MM.1S (cell line): ENCODE measurements at regions not wholly inside any gene's neighbourhood (a gene's known extent, or its start where the extent isn't known, plus 50 kb on each side); places are given as distances from the start of the nearest gene placed in this dataset.

ENCODE experiments used
- DNase-seq: peaks from one replicate; pipeline ENCODE4 v3.0.0-alpha.2; 2015
- H2AFZ ChIP-seq: fragments of 300-600 bp; sonication (generic); 2 replicates; pipeline ENCODE4 v1.6.0; 2016; ENCODE audit warnings: antibody characterized with exemption, low read length
- H3F3A ChIP-seq: fragments of 300-600 bp; sonication (generic); 2 replicates; pipeline ENCODE4 v1.6.1; 2016; ENCODE audit warnings: mild to moderate bottlenecking, antibody characterized with exemption, low read length, moderate library complexity, mixed read lengths; ENCODE audit not compliant: insufficient read depth
- H3K27ac ChIP-seq: fragments of 300-600 bp; sonication (generic); 2 replicates; pipeline ENCODE4 v1.5.1; 2016; ENCODE audit warnings: mild to moderate bottlenecking, low read length
- H3K27me3 ChIP-seq: fragments of 300-600 bp; sonication (generic); replicated peaks from 2 replicates; pipeline ENCODE4 v1.6.0; 2016; ENCODE audit warnings: low read length; ENCODE audit not compliant: insufficient read depth
- H3K36me3 ChIP-seq: fragments of 300-600 bp; sonication (generic); replicated peaks from 2 replicates; pipeline ENCODE4 v1.6.1; 2016; ENCODE audit warnings: mild to moderate bottlenecking, low read length, mixed read lengths; ENCODE audit not compliant: insufficient read depth
- H3K4me1 ChIP-seq: fragments of 300-600 bp; sonication (generic); 2 replicates; pipeline ENCODE4 v1.6.1; 2016; ENCODE audit warnings: low read length, mixed read lengths
- H3K4me2 ChIP-seq: fragments of 300-600 bp; sonication (generic); 2 replicates; pipeline ENCODE4 v1.6.0; 2016; ENCODE audit warnings: low read depth, low read length
- H3K4me3 ChIP-seq: fragments of 300-600 bp; sonication (generic); 2 replicates; pipeline ENCODE4 v1.5.1; 2016; ENCODE audit warnings: low read length, mixed read lengths
- H3K79me2 ChIP-seq: fragments of 300-600 bp; sonication (generic); 2 replicates; pipeline ENCODE4 v1.6.1; 2016; ENCODE audit warnings: mixed run types, low read length, mixed read lengths
- H3K9ac ChIP-seq: fragments of 300-600 bp; sonication (generic); 2 replicates; pipeline ENCODE4 v1.6.1; 2016; ENCODE audit warnings: low read length, mixed read lengths
- H3K9me2 ChIP-seq: fragments of 300-600 bp; sonication (generic); replicated peaks from 2 replicates; pipeline ENCODE4 v1.6.1; 2016; ENCODE audit warnings: mild to moderate bottlenecking, low read length, mixed read lengths; ENCODE audit not compliant: insufficient read depth
- H3K9me3 ChIP-seq: fragments of 300-600 bp; sonication (generic); replicated peaks from 2 replicates; pipeline ENCODE4 v1.6.1; 2016; ENCODE audit warnings: mild to moderate bottlenecking, low read length, mixed read lengths; ENCODE audit not compliant: insufficient read depth
- H4K20me1 ChIP-seq: fragments of 300-600 bp; sonication (generic); 2 replicates; pipeline ENCODE4 v1.6.1; 2016; ENCODE audit warnings: mild to moderate bottlenecking, low read length, moderate library complexity, mixed read lengths; ENCODE audit not compliant: insufficient read depth
- EZH2 ChIP-seq: fragments of 300-600 bp; sonication (generic); optimal IDR thresholded peaks from 2 replicates; pipeline ENCODE3; 2017; ENCODE audit warnings: low read depth, mild to moderate bottlenecking, antibody characterized with exemption, low read length, mixed read lengths
- EZH2phosphoT487 ChIP-seq: fragments of 300-600 bp; sonication (generic); IDR thresholded peaks from 2 replicates; pipeline ENCODE4 v1.6.1; 2018; ENCODE audit warnings: antibody characterized with exemption, low read length
- TF ChIP-seq, protein P1 (sequence below): fragments of 300-600 bp; sonication (generic); IDR thresholded peaks from 2 replicates; pipeline ENCODE4 v1.5.1; 2016; ENCODE audit warnings: antibody characterized with exemption, low read length, mixed read lengths

DNA sequence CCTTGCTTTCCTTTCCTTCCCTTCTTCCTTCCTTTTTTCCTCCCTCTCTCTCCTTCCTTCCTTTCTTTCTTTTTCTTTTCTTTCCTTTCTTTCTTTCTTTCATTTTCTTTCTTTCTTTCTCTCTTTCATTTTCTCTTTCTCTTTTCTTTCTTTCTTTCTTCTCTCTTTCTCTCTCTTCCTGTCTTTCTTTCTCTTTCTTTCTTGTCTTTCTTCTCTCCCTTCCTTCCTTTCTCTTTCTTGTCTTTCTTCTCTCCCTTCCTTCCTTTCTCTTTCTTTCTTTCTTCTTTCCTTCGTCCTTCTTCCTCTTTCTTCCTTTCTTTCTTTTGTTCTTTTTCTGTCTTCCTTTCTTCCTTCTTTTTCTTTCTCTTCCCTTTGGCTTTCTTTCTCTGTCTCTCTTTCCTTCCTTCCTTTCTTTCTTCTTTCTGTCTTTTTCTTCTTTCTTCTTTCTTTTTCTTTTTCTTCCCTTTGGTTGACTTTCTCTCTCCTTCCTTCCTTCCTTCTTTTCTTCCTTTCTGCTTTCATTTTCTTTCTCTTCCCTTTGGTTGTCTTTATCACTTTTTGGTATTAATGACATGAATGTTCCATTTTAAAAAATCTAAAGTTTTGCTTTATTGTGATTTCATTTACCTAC lies 496.4 kb upstream of the CBLB start:
- H3K9ac ChIP-seq = no peak overlapping the region
- H3K4me3 ChIP-seq = no peak overlapping the region
- no peaks in the 10 kb centered on the region for H3K79me2 ChIP-seq
- H3K4me2 ChIP-seq = no peak overlapping the region
- H2AFZ ChIP-seq = no peak overlapping the region
- no peaks in the 10 kb centered on the region for H3K9me3 ChIP-seq
- H3K27ac ChIP-seq = no peak overlapping the region
- no peaks in the 10 kb centered on the region for H3F3A ChIP-seq
- H4K20me1 ChIP-seq = no peaks in the 10 kb centered on the region
- H3K27me3 ChIP-seq = no peaks in the 10 kb centered on the region
- no peak for DNase-seq
- H3K4me1 ChIP-seq = no peaks in the 10 kb centered on the region
- TF ChIP-seq, protein P1, sequence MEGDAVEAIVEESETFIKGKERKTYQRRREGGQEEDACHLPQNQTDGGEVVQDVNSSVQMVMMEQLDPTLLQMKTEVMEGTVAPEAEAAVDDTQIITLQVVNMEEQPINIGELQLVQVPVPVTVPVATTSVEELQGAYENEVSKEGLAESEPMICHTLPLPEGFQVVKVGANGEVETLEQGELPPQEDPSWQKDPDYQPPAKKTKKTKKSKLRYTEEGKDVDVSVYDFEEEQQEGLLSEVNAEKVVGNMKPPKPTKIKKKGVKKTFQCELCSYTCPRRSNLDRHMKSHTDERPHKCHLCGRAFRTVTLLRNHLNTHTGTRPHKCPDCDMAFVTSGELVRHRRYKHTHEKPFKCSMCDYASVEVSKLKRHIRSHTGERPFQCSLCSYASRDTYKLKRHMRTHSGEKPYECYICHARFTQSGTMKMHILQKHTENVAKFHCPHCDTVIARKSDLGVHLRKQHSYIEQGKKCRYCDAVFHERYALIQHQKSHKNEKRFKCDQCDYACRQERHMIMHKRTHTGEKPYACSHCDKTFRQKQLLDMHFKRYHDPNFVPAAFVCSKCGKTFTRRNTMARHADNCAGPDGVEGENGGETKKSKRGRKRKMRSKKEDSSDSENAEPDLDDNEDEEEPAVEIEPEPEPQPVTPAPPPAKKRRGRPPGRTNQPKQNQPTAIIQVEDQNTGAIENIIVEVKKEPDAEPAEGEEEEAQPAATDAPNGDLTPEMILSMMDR = no peak
- TF ChIP-seq EZH2 = no peak
- no peak for TF ChIP-seq EZH2phosphoT487
- H3K36me3 ChIP-seq = no peaks in the 10 kb centered on the region
- no peaks in the 10 kb centered on the region for H3K9me2 ChIP-seq

GRCh38 chr3:106366352-106366751 lies 497.5 kb upstream of the CBLB start:
- H3K79me2 ChIP-seq = no peaks in the 10 kb centered on the region
- H3K4me3 ChIP-seq = no peak overlapping the region
- no peak for DNase-seq
- H3K36me3 ChIP-seq = no peaks in the 10 kb centered on the region
- no peak overlapping the region for H3K27ac ChIP-seq
- H3K27me3 ChIP-seq = no peaks in the 10 kb centered on the region
- no peak overlapping the region for H2AFZ ChIP-seq
- TF ChIP-seq EZH2phosphoT487 = no peak
- TF ChIP-seq, protein P1 = no peak
- TF ChIP-seq EZH2 = no peak
- no peak overlapping the region for H3K9ac ChIP-seq
- H3K4me2 ChIP-seq = no peak overlapping the region
- H3K9me2 ChIP-seq = no peaks in the 10 kb centered on the region
- H3F3A ChIP-seq = no peaks in the 10 kb centered on the region
- H3K4me1 ChIP-seq = no peaks in the 10 kb centered on the region
- H3K9me3 ChIP-seq = no peaks in the 10 kb centered on the region
- H4K20me1 ChIP-seq = no peaks in the 10 kb centered on the region

DNA sequence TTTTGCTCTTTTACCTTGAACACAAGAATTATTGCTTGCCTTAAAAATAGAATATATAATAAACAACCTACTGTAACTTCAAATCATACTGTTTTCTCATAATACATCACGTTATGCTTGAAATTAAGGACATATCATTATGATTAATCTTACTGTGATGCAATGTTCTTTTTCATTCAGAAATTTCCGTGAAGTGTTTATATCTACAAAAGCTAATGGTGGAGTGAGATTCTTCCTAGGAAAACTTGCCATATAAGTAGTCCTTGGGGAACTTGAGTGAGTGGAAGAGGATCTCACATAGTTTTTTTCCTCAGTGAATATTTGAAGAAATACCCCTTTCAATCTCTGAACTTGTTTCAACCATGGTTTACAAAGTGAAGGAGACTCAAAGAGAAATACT lies 498.7 kb upstream of the CBLB start:
- Histone ChIP-seq H3K36me3 (no peaks in the 10 kb centered on the region), H3K4me3 (no peak overlapping the region), H3K27ac (no peak overlapping the region), H3K27me3 (no peaks in the 10 kb centered on the region), H3K4me1 (no peaks in the 10 kb centered on the region), H3K4me2 (no peak overlapping the region), H3F3A (no peaks in the 10 kb centered on the region), H3K9me2 (no peaks in the 10 kb centered on the region), H2AFZ (no peak overlapping the region), H3K79me2 (no peaks in the 10 kb centered on the region), H3K9me3 (no peaks in the 10 kb centered on the region), H4K20me1 (no peaks in the 10 kb centered on the region), H3K9ac (no peak overlapping the region)
- DNase-seq = no peak
- no peak for TF ChIP-seq EZH2
- TF ChIP-seq EZH2phosphoT487 = no peak
- TF ChIP-seq, protein P1 = no peak
